Dedifferentiated amniotic fluid mesenchymal stem cell (primary cell): ENCODE measurements at regions not wholly inside any gene's neighbourhood (a gene's known extent, or its start where the extent isn't known, plus 50 kb on each side); places are given as distances from the start of the nearest gene placed in this dataset.

ENCODE experiments used
- DNase-seq: peaks from one replicate; pipeline ENCODE4 v3.0.0-alpha.2; 2016; ENCODE audit errors: extremely low spot score

DNA sequence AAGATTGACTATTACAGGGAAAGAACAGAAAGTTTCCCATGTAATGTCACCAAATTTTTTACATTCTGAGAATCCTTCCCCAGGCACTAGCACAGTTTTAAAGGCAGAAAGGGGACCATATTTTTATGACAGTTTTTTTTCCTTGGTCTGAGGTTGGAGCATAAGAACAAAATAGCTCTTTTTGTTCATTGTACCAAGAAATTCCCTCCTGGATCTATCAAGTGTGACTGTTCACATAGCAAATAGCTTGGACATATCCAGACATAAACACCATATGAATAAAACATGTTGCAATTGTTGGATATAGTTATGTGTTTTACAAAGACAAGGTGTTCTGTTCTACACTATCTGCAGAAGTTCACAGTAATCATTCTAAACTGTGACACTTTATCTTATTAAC, 182.4 kb upstream of the ADGRL2 start:
- no peak for DNase-seq

DNA sequence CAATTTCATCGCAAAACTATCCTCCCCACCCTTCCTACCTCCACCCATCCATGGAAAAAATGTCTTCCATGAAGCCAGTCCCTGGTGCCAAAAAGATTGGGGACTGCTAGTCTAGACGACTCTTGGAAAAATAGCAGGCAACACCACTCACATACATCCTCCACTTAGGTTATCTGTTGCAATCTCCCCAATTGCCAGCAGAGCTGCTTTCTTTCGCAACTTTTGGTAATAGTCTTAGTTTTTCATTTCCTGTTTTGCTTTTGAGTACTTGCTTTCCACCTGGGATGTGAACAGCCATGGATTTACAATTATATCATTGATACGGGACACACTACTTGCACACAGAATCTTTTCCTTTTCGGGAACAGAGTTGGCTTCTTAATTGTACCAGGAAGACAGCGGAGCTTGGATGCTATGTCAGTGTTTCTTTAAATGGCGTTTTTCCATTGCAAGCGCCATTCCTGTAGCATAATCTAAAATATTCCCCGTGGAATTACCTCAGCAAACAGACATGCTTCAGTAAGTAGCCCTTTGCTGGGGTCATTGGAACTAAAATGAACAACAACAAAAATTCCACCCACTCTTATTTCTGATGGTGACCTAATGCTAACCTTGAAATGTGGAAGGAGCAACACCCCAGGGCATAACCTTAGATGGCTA, 183.3 kb upstream of the ADGRL2 start:
- no peak for DNase-seq

DNA sequence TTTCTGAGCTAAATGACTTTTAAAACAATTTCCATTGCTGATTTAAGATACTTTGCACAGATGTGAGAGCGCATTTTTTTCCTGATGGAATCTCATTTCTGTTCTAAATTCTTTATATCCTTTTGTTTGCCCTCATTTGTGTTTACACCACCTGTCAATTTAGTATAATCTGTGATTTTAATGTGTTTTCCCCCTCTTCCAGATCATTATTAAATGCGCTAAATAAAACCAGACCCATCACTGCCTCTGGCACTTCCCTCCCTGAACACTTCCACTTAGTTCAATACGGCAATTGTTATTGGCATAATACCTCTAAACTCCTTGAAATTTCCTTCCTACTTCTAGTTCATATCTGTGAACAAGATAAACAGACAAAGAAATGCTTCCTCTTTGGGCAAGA, 186.9 kb upstream of the ADGRL2 start:
- no peak for DNase-seq

DNA sequence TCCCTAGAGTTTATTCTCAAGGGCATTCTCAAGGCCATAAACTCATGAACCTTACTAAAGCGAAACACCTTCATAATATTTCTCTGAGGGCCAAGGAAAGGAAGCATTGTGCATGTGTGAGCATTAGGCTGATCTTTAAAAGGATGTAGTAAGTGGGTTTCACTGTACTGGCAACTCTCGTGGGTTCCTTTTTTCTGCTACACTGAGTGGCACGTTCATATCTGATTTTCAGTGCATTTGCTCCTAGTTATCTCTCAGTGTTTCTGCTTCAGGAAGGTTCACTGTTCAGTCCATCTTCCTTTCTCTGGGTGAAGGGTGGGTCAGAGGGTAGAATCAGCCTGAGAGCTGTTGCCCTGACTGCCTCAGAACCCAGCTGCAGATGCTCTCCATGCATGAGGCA, 192.8 kb upstream of the ADGRL2 start:
- DNase-seq: no peak

DNA sequence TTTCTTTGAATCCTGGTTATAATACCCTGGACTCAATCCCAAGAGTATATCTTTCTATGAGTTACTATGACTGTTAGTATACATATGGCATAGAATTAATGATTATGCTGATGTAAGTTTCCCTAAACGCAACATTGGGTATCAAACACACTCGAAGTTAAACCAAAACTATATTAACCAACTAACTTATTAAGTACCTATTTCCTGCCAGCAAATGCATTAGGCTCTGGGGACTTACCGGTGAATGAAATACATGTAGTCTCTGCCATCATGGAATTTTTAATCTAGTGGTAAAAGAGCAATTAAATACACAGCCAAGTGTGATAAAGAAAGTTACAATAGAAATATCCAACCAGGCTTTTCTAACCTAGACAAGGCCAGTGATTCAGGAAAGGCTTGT, 193.6 kb upstream of the ADGRL2 start:
- DNase-seq: no peak

DNA sequence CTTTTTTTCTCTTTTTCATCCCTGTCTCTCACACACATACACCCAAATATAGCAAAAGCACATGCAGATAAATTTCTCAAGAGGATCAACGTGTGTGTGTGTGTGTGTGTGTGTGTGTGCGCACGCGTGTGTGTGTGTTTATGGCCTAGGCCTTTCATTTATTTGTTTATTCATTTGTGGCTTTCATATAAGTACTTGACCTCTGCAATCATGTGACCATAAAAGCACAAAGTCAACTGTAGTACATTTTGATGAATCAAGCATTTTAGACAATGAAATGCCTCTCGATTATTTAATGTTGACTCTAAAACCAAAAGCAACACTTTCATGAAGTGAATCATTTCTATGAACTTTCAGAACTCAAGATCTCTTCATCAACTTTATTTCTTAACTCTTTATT, 194.1 kb upstream of the ADGRL2 start:
- DNase-seq: no peak

DNA sequence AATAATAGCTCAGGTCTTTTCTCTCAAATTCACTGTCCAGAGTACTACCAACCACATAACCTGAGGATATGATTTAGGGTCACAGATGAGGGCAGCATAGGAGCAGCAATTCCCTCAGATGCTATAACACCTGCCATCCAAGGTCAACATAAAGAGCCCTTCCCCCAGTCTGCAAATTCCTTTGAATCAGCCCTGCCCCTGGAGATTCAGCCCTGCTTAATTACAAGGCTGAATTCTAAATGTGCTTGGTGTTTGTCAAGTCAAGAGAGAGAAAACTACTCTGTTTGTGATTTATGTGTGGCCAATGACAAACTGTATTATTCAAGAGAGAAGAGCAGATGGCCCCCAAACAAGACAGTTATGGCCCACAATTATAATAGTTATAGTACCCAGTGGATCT, 195.7 kb upstream of the ADGRL2 start:
- no peak for DNase-seq

DNA sequence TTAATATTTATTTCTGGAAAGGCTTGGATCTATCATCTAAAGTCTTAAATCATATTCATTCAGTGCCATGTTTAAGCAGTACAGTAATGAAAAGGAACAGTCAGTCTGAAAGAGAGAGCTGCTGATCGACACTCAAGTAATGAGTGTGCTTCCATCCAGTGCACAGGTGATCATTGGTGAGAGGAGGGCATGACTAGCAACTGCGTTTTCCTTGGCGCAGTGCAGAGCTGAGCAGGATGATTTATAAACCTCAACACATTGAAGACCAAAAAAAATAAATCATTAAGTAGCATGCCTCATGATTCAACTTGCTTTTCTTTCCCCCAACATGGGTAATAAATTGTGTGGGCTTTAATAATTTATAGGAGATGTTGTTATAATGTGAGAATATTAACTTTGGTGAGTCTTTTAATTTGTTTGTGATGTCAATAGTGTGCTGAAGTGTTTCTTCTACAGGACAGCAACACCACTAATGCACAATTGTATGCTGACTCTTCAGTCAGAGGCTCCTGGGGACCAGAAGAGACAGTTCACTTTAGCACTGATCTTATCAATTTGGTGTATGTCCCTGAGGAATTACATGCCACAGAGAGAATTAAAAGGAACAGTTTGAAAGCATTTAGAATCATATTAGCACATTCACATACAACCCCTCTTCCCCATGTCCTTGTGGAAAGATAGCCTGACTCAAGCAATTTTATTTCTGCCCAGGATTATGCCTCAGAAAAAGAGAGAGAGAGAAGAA, 199.7 kb upstream of the ADGRL2 start:
- no peak for DNase-seq

DNA sequence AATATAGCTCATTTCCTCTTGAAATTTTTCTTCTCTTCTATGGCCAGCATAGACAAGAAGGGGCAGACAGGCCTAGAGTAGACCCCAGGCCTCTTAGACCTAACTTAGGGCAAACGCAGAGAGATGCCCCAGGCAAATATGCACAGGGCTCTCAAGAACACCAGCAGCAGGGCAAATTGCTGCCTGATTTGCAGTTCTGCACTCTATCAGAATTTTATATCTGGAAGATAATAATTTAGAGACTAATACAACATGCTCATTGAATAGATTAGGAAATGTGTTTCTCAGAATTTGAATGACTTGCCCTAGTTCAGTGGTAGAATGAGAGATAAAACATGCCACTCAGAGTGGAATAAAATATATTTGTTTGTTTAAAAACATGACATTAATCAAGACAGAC, 200.4 kb upstream of the ADGRL2 start:
- DNase-seq: no peak

DNA sequence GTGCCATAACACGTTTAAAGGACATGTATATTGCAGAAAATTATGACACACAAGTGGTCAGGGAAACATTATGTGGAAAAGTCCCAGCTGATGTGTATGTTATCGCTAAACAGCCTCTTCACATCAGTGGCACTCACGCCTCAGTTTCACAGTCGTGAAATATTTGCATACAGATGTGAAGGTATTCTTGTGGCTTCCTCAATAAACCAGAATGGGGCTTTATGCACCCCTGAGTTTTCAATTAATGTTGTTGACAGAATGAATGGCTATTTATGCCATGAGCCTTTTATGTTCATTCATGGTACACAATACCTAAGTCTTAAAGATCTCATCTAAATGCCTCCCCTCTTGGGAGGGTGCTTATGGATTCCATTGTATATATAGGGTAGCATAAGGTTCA, 202.1 kb upstream of the ADGRL2 start:
- no peak for DNase-seq

DNA sequence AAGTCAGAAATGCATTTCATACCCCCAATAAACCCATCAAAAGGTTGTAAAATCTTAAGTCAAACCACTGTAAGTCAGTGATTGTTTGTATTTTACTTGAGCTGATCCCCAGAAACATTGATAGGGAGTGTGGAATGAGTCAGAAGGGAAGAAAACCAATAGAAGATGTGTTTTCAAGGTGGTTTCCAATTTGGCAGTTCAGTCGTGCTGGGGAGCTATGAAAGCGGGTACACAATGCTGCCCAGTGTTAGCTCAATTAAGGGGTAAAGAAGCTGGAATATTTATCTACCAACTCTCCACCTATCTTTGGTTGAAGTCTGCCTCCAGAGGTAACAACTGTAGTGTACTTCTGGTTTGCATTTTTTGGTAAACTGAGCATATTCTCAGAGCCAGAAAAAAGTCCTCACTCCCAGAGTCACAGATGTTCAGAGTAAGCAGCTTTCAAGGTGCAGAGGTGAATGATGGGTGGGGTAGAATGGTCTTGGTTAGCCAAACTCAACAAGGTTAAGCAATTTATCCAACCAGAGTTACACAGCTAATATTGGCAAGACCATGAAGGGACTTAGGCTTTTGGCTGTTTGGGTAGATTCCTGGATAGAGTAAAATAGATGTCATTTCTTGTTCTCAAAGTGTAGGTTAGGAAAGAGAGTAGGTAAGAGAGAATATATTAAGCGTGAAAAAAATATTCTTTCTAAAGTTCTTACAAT, 202.9 kb upstream of the ADGRL2 start:
- DNase-seq: no peak

DNA sequence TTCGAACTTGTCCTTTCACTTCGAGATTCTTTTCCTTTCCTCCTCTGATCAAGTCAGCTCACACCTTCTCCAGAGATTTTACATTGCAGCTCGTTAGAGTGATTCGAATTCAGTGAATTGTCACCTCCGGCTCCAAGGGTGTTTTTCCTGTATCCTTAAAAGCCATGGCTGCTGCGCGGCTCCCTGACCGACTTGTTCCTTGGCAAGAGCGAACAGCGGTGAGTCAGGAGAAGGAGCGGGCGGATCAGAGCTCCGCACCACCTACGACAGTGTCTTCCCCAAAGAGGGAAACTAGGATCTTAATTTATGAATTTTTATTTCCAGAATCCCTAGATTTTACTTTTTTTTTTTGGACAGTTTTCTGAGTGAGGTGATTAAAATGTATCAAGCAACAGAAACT, 204.4 kb upstream of the ADGRL2 start:
- DNase-seq: no peak

DNA sequence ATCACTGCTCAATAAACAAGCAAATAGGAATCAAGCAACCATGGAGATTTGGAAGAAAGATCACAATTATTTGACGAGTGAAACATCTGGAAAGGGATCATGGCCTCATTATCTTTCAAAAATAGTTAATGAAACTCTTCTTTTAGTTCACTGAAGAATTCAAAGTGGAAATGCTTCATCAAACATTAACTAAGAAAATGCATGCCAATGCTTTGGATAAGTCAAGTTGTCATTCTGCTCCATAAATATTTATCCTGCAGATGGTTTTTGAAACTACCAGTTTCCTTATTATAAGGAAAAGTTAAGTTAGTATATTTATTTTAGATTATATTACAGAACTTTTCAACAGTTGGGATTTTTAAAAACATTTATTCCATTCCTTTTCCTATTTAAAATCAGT, 206.5 kb upstream of the ADGRL2 start:
- DNase-seq: no peak

DNA sequence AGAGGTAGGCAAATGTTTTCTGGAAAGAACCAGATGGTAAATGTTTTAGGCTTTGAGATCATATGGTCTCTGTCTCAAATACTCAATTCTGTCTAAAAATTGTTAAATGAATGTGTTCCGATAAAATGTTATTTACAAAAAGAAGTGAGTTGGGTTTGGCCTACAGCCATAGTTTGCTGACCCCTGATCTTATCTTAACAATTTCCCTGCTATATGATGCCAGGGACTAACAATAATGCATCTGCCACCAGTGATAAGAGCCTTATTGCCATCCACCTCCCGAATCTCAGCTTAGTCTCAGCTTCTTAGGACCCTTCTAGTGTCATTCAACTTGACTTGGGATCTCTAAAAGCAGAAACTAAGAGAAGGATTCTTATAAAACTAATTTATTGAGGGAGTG, 208.5 kb upstream of the ADGRL2 start:
- no peak for DNase-seq

DNA sequence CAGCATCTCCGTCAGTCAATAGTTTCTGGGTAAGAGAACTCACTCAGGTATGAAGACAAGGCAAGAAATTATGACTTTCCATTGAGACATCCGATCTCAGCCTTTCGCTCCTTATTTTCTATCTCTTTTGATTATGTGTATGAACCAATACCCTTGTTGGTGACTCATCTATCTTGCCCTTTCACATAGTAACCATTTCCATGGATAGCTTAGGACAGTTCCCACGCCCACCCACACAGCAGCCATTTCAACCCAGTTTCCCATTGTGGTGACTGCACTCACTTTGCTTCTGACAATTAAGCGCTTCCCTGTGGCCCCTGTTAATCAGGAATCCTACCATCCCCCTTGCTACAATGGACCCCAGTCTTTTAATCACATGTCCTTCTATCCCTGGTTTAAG, 210.6 kb upstream of the ADGRL2 start:
- no peak for DNase-seq

DNA sequence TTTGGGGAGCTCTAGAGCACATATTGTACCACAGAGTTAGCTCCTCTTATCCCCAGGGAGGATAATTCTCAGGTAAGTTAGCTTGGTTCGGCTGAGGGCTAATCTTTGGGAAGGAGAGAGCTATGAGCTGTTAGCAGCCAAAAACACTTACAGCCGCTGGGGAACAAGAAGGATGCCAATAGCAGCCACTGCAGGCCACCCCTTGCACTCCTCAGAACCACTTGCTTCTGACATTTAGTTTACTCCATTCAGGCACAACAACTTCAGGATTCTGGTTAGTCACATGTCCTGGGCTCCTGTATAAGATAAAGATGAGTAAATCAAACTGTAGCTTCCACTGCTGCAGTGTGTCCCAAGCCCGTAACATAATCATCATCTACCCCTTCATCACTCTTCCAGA, 212.6 kb upstream of the ADGRL2 start:
- DNase-seq: no peak

DNA sequence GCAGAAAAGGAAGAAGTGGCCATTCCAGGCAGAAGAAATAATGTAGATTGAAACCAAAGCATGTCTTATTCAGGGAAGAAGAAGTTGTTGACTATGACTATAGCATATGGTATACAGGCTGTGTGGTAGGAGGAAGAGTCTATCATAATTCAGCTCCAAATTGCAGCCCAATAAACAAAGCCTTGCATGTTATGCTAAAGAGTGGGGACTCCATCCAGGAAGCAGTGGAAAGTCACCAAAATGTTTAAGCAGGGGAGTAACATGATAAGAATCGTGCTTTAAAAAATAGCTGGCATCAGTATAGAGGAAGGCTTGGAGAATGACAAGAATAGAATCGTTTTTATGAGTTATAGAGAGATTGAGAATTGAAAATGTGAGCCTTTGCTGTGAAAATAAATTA, 213.3 kb upstream of the ADGRL2 start:
- DNase-seq: no peak

DNA sequence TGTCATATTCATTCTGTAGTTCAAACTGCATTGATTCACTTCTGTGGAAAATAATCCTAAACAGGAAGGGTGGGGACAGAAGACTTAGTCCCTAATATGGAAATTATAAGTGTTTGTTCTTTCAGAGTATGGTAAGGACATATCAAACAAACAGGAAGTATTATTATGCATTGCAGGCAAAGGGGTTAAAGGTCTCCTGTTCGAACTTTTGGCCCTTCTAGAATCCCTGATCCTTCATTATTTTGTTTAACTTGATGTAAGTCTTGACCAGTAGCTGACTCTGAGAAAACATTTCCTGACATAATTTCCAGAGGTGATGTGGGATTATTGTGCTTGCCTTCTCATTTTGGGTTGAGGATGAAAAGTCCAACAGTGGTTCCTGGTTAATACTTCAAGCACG, 215.4 kb upstream of the ADGRL2 start:
- no peak for DNase-seq

DNA sequence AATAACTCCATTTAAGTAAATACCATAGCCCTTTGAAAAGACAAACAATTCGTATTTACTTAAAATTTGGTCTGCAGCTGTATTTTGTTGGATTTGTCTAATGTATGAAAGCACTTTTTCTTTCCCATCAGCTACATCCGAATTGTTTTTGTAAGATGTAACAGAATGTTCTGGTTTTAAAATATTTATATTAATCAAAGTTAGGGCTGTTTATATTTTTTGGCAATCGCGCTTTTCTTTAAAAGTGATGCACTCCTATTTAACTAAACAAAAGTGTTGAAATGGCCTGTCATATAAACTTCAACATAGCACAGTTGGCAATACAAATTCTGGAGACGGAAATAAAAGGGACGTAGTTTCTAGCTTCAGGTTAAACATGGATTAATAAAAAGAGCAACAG, 216.3 kb upstream of the ADGRL2 start:
- no peak for DNase-seq

DNA sequence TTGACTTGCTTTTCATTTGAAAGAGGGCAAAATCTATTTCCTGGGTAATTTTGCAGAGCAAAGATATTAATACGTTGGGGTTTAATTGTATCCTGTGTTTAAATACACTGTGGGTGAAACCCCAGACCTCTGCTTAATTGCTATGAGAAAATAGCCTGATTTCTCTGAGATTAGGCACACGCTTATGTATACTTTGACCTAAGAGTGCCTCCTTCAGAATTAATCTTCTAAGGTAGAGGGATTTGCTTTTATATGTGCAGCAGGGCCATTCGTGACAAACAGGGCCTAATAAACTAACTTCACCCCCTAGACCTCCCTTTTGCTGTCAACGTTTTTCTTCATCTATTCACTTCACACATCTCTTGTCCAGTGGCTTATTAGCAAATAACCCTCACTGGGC, 216.9 kb upstream of the ADGRL2 start:
- no peak for DNase-seq

DNA sequence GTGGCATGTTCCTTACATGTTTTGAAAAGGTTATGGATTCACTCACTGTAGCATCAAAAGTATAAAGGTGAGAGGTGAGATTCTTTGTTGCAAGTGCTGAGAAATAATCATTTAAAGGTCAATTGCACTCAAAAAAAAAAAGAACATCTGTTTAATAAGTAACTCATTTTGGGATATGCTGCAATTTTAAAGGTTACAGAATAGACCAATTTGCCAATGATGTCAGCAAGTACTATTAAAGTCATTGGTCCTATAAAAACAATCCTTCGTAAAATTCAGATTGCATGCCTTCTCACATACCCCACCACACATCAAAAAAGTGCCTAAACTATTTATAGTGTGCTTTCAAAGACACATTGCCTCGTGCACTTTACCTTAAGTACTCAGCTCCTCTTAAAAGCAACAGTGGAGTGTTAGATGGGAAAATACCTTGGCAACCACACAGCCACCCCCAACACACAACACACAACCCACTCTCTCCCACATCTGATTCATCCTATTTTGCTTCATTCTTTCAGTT, 218.2 kb upstream of the ADGRL2 start:
- no peak for DNase-seq

DNA sequence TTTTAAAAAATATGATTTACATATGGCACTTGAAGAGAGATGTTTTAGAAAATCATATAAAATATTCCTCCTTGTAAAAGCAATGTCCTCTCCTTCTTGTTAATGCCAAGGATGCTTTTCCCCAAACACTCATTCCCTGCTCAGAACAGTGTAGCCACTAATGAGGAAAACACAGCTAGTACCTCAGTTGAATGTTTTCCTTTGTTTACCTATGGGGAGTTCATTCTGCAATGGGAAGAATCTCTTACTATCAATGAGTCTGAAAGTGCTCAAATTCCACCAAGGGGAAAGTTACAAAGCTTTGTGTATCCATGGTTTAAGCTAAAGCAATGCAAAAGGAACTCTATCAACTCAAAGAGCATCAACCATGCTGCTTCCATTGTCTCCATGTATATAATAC, 221.9 kb upstream of the ADGRL2 start:
- DNase-seq: no peak
